ENCODE measurements at regions not wholly inside any gene's neighbourhood (a gene's known extent, or its start where the extent isn't known, plus 50 kb on each side); places are given as distances from the start of the nearest gene placed in this dataset.

GRCh38 chr1:161439280-161440232 lies 65.7 kb upstream of the FCGR2A start:
- TF ChIP-seq, protein P1, sequence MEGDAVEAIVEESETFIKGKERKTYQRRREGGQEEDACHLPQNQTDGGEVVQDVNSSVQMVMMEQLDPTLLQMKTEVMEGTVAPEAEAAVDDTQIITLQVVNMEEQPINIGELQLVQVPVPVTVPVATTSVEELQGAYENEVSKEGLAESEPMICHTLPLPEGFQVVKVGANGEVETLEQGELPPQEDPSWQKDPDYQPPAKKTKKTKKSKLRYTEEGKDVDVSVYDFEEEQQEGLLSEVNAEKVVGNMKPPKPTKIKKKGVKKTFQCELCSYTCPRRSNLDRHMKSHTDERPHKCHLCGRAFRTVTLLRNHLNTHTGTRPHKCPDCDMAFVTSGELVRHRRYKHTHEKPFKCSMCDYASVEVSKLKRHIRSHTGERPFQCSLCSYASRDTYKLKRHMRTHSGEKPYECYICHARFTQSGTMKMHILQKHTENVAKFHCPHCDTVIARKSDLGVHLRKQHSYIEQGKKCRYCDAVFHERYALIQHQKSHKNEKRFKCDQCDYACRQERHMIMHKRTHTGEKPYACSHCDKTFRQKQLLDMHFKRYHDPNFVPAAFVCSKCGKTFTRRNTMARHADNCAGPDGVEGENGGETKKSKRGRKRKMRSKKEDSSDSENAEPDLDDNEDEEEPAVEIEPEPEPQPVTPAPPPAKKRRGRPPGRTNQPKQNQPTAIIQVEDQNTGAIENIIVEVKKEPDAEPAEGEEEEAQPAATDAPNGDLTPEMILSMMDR (IDR thresholded peaks at IDR 0.05; ENCODE audit: extremely low read depth in 1 of 2, insufficient read depth in 1 of 2, low read depth in 1 of 2, low read length in 2 of 2) = no peak
- TF ChIP-seq, protein P2, sequence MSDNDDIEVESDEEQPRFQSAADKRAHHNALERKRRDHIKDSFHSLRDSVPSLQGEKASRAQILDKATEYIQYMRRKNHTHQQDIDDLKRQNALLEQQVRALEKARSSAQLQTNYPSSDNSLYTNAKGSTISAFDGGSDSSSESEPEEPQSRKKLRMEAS (IDR thresholded peaks at IDR 0.05; ENCODE audit: insufficient read depth, insufficient read length) = no peak
- TF ChIP-seq MYC (IDR thresholded peaks at IDR 0.05; ENCODE audit: low read depth, low read length) = no peak
